ENCODE measurements at regions not wholly inside any gene's neighbourhood (a gene's known extent, or its start where the extent isn't known, plus 50 kb on each side); places are given as distances from the start of the nearest gene placed in this dataset.
A peak's percentile ranks its signal among the peaks of the same experiment; 100 is the strongest.

- H3K4me3 Mint-ChIP-seq: no peak overlapping the region
- no peak overlapping the region for H3K4me2 ChIP-seq
- no peaks in the 10 kb centered on the region for H3K79me2 ChIP-seq (replicated peaks; ENCODE audit: insufficient read depth)
- H3K27me3 ChIP-seq (ENCODE audit: insufficient read depth): no peaks in the 10 kb centered on the region
- no peak for ATAC-seq
- no peaks in the 10 kb centered on the region for H3K9me2 ChIP-seq (ENCODE audit: insufficient read depth)
- H3K36me3 ChIP-seq (ENCODE audit: insufficient read depth): no peaks in the 10 kb centered on the region
- no peaks in the 10 kb centered on the region for H4K20me1 ChIP-seq (replicated peaks; ENCODE audit: insufficient read depth)
- H3K27ac Mint-ChIP-seq: no peak overlapping the region
- TF ChIP-seq, protein P1, sequence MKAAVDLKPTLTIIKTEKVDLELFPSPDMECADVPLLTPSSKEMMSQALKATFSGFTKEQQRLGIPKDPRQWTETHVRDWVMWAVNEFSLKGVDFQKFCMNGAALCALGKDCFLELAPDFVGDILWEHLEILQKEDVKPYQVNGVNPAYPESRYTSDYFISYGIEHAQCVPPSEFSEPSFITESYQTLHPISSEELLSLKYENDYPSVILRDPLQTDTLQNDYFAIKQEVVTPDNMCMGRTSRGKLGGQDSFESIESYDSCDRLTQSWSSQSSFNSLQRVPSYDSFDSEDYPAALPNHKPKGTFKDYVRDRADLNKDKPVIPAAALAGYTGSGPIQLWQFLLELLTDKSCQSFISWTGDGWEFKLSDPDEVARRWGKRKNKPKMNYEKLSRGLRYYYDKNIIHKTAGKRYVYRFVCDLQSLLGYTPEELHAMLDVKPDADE (IDR thresholded peaks at IDR 0.05): no peak
- TF ChIP-seq JUNB (IDR thresholded peaks at IDR 0.05; ENCODE audit: unreplicated experiment) (no peak), ZNF331 (CRISPR knock-in tag; IDR thresholded peaks at IDR 0.05; ENCODE audit: low read depth) (no peak), STAT1 (IDR thresholded peaks at IDR 0.05; ENCODE audit: unreplicated experiment) (no peak), NANOG (IDR thresholded peaks at IDR 0.05; ENCODE audit: borderline replicate concordance) (no peak), POLR2AphosphoS5 (IDR thresholded peaks at IDR 0.05; ENCODE audit: low read depth) (no peak), REST (IDR thresholded peaks at IDR 0.05; ENCODE audit: unreplicated experiment) (no peak), EZH2phosphoT487 (IDR thresholded peaks at IDR 0.05; ENCODE audit: unreplicated experiment) (no peak), ZNF462 (CRISPR knock-in tag; IDR thresholded peaks at IDR 0.05) (no peak), CTCF (conservative IDR thresholded peaks at IDR 0.05; ENCODE audit: low read depth in 2 of 2) (no peak), EZH2 (IDR thresholded peaks at IDR 0.05; ENCODE audit: low read depth, unreplicated experiment) (no peak), ZNF114 (CRISPR knock-in tag; IDR thresholded peaks at IDR 0.05) (no peak), CREB1 (CRISPR knock-in tag; IDR thresholded peaks at IDR 0.05; ENCODE audit: low read depth) (no peak)
- H3K4me1 Mint-ChIP-seq: no peaks in the 10 kb centered on the region
- H3K4me1 ChIP-seq (ENCODE audit: insufficient read depth): no peaks in the 10 kb centered on the region
- no peak overlapping the region for H3K4me3 ChIP-seq
- H3K27me3 Mint-ChIP-seq (ENCODE audit: insufficient read depth, low read depth, poor library complexity): no peaks in the 10 kb centered on the region
- no peak overlapping the region for H3K27ac ChIP-seq (ENCODE audit: low read depth)
- H3K36me3 Mint-ChIP-seq (ENCODE audit: low read depth): no peaks in the 10 kb centered on the region; the same call in 2 of the 3 replicates
- H3F3A ChIP-seq (replicated peaks; ENCODE audit: low read depth): no peaks in the 10 kb centered on the region
- H3K9me3 Mint-ChIP-seq: no peaks in the 10 kb centered on the region
- peak overlapping the region; percentile 73; the same call in 1 of the 2 replicates for H2AFZ ChIP-seq
- DNase-seq (ENCODE audit: low spot score): peak; percentile 2
Measured at GRCh38 chr14:46063872-46064271, 587.7 kb downstream of the RPL10L start.

Measured in GM23338 (cell line).